ENCODE measurements at regions not wholly inside any gene's neighbourhood (a gene's known extent, or its start where the extent isn't known, plus 50 kb on each side); places are given as distances from the start of the nearest gene placed in this dataset.
"Not testable (repeated sequence)": the region's sequence is repeated elsewhere in the genome, so short reads cannot be mapped to it uniquely, and the experiment has no call there.

GRCh38 chr21:10332935-10333334, 188.4 kb upstream of the TPTE start:
- TF ChIP-seq CTCF, POLR2A (IDR thresholded peaks at IDR 0.05): not testable (repeated sequence)

All from body of pancreas (tissue), 4 donors.